ENCODE measurements at regions not wholly inside any gene's neighbourhood (a gene's known extent, or its start where the extent isn't known, plus 50 kb on each side); places are given as distances from the start of the nearest gene placed in this dataset.
A peak's percentile ranks its signal among the peaks of the same experiment; 100 is the strongest.

DNA sequence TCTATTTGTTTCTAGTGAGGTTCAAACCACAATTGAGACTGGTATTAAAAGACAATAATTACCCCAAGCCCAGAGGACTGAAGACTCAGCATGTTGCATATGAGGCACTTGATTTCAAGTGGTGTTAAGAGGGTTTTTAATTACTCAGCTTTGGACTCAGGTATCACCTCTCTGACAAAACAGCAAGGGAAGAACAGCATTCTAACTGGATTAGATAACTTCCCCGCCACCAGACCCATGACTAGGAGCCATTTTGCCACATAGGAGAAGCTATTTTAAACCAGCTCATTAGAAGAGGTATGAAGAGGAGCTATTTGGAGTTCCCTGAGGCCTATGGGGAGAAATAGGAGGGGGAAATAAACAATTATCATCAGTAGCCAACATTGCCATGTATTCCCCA lies 226.1 kb upstream of the TOX3 start:
- 50% methylated on average over 1 of the region's 1 CpG for WGBS (ENCODE audit: low lambda C conversion rate)
- no peak for DNase-seq (ENCODE audit: low spot score)
- no peak overlapping the region for H3K4me2 ChIP-seq (ENCODE audit: low read depth, low read length)
- no peak overlapping the region for H3K4me3 ChIP-seq (replicated peaks in 1 of 3; ENCODE audit: insufficient read depth in 1 of 3, low read depth in 2 of 3, low read length in 3 of 3)
- POLR2A ChIA-PET, result no interaction called here
- intact Hi-C loops (cut with micrococcal nuclease; ENCODE audit: unreplicated experiment) (no loop called here), in situ Hi-C loops (cut with HindIII; ENCODE audit: extremely low pct_ligation_motif_present, low pct_unique_long_range_greater_than_20kb) (no loop called here)
- H3K27ac ChIP-seq (ENCODE audit: extremely low read length, insufficient read depth, low read length), result no peak overlapping the region
- no TSS peak for BruUV-seq (replicated peaks)
- no peak overlapping the region for H2AFZ ChIP-seq (ENCODE audit: low read length)
- H3K36me3 ChIP-seq (replicated peaks in 1 of 2; ENCODE audit: control insufficient read depth in 1 of 2, insufficient read depth in 2 of 2, low read length in 2 of 2), result no peaks in the 10 kb centered on the region
- H3K27me3 ChIP-seq (ENCODE audit: control insufficient read depth in 1 of 2, insufficient read depth in 2 of 2, low read length in 2 of 2), result peaks cover 1 to 7% of the 10 kb centered on the region in 2 experiments; a peak in 2 of 5 replicates
- CTCF ChIA-PET (ENCODE audit: low intra/inter-chr PET ratio, low total read pairs), result no interaction called here
- FAIRE-seq, result peak; percentile 18
- no peak for ATAC-seq
- H3K9ac ChIP-seq (ENCODE audit: insufficient read depth, low read depth, low read length), result no peak overlapping the region
- no peaks in the 10 kb centered on the region for H4K20me1 ChIP-seq (ENCODE audit: insufficient read depth, low read length)
- no peak for TF ChIP-seq HOXA7 (CRISPR knock-in tag; IDR thresholded peaks at IDR 0.05)
- TF ChIP-seq MTA1 (CRISPR knock-in tag; IDR thresholded peaks at IDR 0.05; ENCODE audit: borderline replicate concordance), result no peak
- no peak for TF ChIP-seq ZNF709 (CRISPR knock-in tag; IDR thresholded peaks at IDR 0.05)
- TF ChIP-seq REL (CRISPR knock-in tag; conservative IDR thresholded peaks at IDR 0.05), result no peak
- no peak for TF ChIP-seq PITX1 (CRISPR knock-in tag; IDR thresholded peaks at IDR 0.05)
- H3K4me1 ChIP-seq (ENCODE audit: insufficient read depth, low read length), result no peaks in the 10 kb centered on the region
- H3K9me3 ChIP-seq (ENCODE audit: low read length), result no peaks in the 10 kb centered on the region
- H3K79me2 ChIP-seq (ENCODE audit: insufficient read depth, low read length), result no peaks in the 10 kb centered on the region

DNA sequence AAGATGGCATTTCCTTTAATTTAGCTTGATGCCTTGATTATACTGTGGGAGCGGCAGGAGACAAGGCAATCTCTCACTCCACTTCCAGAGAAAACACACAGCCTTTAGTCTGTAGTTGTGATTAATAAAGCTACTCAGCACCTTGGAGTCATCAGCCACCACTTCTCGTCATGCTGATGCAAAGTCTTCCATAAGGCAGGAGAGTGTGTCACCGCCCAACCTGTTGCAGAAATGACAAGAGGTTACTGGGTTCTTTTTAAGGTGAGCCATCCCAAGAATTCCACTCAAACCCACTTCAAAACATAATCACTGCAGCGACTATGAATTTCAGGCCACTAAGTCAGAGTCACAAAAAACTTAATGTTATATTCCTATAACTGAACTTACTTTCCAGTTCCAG lies 223.9 kb upstream of the TOX3 start:
- POLR2A ChIA-PET, result no interaction called here

More for the DNA sequence above, 223.9 kb upstream of the TOX3 start:
- DNase-seq (ENCODE audit: low spot score) (no peak), ATAC-seq (no peak), FAIRE-seq (no peak)
- H4K20me1 ChIP-seq (ENCODE audit: insufficient read depth, low read length), result no peaks in the 10 kb centered on the region
- in situ Hi-C loops (cut with HindIII; ENCODE audit: extremely low pct_ligation_motif_present, low pct_unique_long_range_greater_than_20kb) (no loop called here), intact Hi-C loops (cut with micrococcal nuclease; ENCODE audit: unreplicated experiment) (no loop called here)
- H3K4me2 ChIP-seq (ENCODE audit: low read depth, low read length), result no peak overlapping the region
- no peak overlapping the region for H2AFZ ChIP-seq (ENCODE audit: low read length)
- no peak for TF ChIP-seq ZNF777 (CRISPR knock-in tag; IDR thresholded peaks at IDR 0.05)
- H3K4me3 ChIP-seq (replicated peaks in 1 of 3; ENCODE audit: insufficient read depth in 1 of 3, low read depth in 2 of 3, low read length in 3 of 3), result no peak overlapping the region
- no peaks in the 10 kb centered on the region for H3K79me2 ChIP-seq (ENCODE audit: insufficient read depth, low read length)
- no peaks in the 10 kb centered on the region for H3K36me3 ChIP-seq (replicated peaks in 1 of 2; ENCODE audit: control insufficient read depth in 1 of 2, insufficient read depth in 2 of 2, low read length in 2 of 2)
- H3K27ac ChIP-seq (ENCODE audit: extremely low read length, insufficient read depth, low read length), result no peak overlapping the region
- BruUV-seq (replicated peaks), result no TSS peak
- no peaks in the 10 kb centered on the region for H3K4me1 ChIP-seq (ENCODE audit: insufficient read depth, low read length)
- no peak overlapping the region for H3K9ac ChIP-seq (ENCODE audit: insufficient read depth, low read depth, low read length)
- H3K27me3 ChIP-seq (ENCODE audit: control insufficient read depth in 1 of 2, insufficient read depth in 2 of 2, low read length in 2 of 2), result peaks cover 1 to 3% of the 10 kb centered on the region in 2 experiments; a peak in 2 of 5 replicates
- no peaks in the 10 kb centered on the region for H3K9me3 ChIP-seq (ENCODE audit: low read length)
- CTCF ChIA-PET (ENCODE audit: low intra/inter-chr PET ratio, low total read pairs), result no interaction called here
- WGBS (ENCODE audit: low lambda C conversion rate), result 38% methylated on average over 4 of the region's 4 CpGs
